Astrocyte (in vitro differentiated cells and primary cell): ENCODE measurements at regions not wholly inside any gene's neighbourhood (a gene's known extent, or its start where the extent isn't known, plus 50 kb on each side); places are given as distances from the start of the nearest gene placed in this dataset.

Experiments used
- DNase-seq: peaks from one replicate; pipeline ENCODE4 v3.0.0-alpha.2; 2010; ENCODE audit warnings: low read depth
- FAIRE-seq: peaks from 2 replicates; lab custom pipeline; 2011; peaks lifted over from hg19 to GRCh38; lab: Jason Lieb, UNC
- H2AFZ ChIP-seq: 2 replicates; pipeline ENCODE4 v1.6.0; 2012; ENCODE audit warnings: low read depth, low read length, inconsistent platforms
- H3K27ac ChIP-seq: 2 replicates; pipeline ENCODE4 v1.5.1; 2011; ENCODE audit warnings: low read depth, low read length, inconsistent platforms
- H3K27me3 ChIP-seq: 2 replicates; pipeline ENCODE4 v1.6.0; 2011; ENCODE audit warnings: low read length, inconsistent platforms; ENCODE audit not compliant: insufficient read depth
- H3K36me3 ChIP-seq: 2 replicates; pipeline ENCODE4 v1.5.1; 2011; ENCODE audit warnings: low read length, inconsistent platforms; ENCODE audit not compliant: insufficient read depth
- H3K4me1 ChIP-seq: 2 replicates; pipeline ENCODE4 v1.5.1; 2011; ENCODE audit warnings: low read length, inconsistent platforms; ENCODE audit not compliant: insufficient read depth
- H3K4me2 ChIP-seq: 2 replicates; pipeline ENCODE4 v1.6.0; 2012; ENCODE audit warnings: low read length, inconsistent platforms
- H3K4me3 ChIP-seq: 2 replicates; pipeline ENCODE4 v1.5.1; 2011; ENCODE audit warnings: low read depth, mild to moderate bottlenecking, low read length, inconsistent platforms; ENCODE audit not compliant: insufficient read depth
- H3K79me2 ChIP-seq: 2 replicates; pipeline ENCODE4 v1.6.0; 2012; ENCODE audit warnings: mild to moderate bottlenecking, low read length, inconsistent platforms; ENCODE audit not compliant: insufficient read depth
- H3K9ac ChIP-seq: 2 replicates; pipeline ENCODE4 v1.6.0; 2012; ENCODE audit warnings: mild to moderate bottlenecking, low read length, inconsistent platforms
- H3K9me3 ChIP-seq: 2 replicates; pipeline ENCODE4 v1.5.1; 2012; ENCODE audit warnings: low read depth, mild to moderate bottlenecking, low read length, inconsistent platforms; ENCODE audit not compliant: insufficient read depth
- H4K20me1 ChIP-seq: 2 replicates; pipeline ENCODE4 v1.6.0; 2012; ENCODE audit warnings: low read length, inconsistent platforms; ENCODE audit not compliant: insufficient read depth
- H3K27ac Mint-ChIP-seq: one replicate; pipeline ENCODE4 v1.8.0; 2021; ENCODE audit warnings: mild to moderate bottlenecking, mixed read lengths; ENCODE audit not compliant: unreplicated experiment
- H3K27me3 Mint-ChIP-seq: one replicate; pipeline ENCODE4 v1.8.0; 2021; ENCODE audit warnings: low read depth, mixed read lengths; ENCODE audit not compliant: unreplicated experiment
- H3K36me3 Mint-ChIP-seq: one replicate; pipeline ENCODE4 v1.8.0; 2021; ENCODE audit warnings: low read depth, mixed read lengths; ENCODE audit not compliant: unreplicated experiment
- H3K4me1 Mint-ChIP-seq: one replicate; pipeline ENCODE4 v1.8.0; 2021; ENCODE audit warnings: low read depth, mixed read lengths; ENCODE audit not compliant: unreplicated experiment
- H3K4me3 Mint-ChIP-seq: one replicate; pipeline ENCODE4 v1.8.0; 2021; ENCODE audit warnings: mild to moderate bottlenecking, moderate library complexity, mixed read lengths; ENCODE audit not compliant: unreplicated experiment
- H3K9me3 Mint-ChIP-seq: one replicate; pipeline ENCODE4 v1.8.0; 2021; ENCODE audit warnings: mild to moderate bottlenecking, mixed read lengths; ENCODE audit not compliant: unreplicated experiment
- CTCF ChIP-seq: IDR thresholded peaks from 2 replicates; pipeline ENCODE4 v1.5.1; 2011; ENCODE audit warnings: low read depth, mild to moderate bottlenecking, inconsistent platforms, low read length, moderate library complexity; ENCODE audit not compliant: insufficient read depth
- EZH2 ChIP-seq: IDR thresholded peaks from 2 replicates; pipeline ENCODE4 v1.6.1; 2012; ENCODE audit warnings: mild to moderate bottlenecking, low read length, inconsistent platforms; ENCODE audit not compliant: insufficient read depth

DNA sequence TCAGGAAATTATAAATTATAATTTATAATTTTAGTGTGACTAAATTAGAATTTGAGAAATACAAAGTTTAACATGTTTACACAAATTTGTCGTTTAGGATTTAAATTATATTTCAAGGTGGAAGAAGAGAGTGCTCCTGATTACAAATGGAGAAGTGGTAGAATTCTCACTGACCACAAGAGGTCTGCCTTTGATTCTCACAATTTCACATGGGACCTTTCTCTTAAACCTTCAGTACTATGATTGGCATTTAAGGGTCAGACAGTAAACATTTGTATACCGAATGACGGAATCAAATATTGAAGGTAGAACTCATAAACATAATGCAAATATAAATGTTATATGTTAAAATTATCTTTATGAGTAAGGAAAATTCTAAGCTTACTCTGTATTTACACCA, 171.7 kb downstream of the SLIT2 start:
- DNase-seq (no peak), FAIRE-seq (no peak)
- H3K9ac ChIP-seq = no peak overlapping the region
- no peaks in the 10 kb centered on the region for H3K4me1 ChIP-seq
- TF ChIP-seq EZH2 (no peak), CTCF (no peak)
- Mint-ChIP-seq H3K36me3 (no peaks in the 10 kb centered on the region), H3K4me3 (no peak overlapping the region), H3K9me3 (no peaks in the 10 kb centered on the region), H3K27me3 (no peaks in the 10 kb centered on the region), H3K27ac (no peak overlapping the region), H3K4me1 (no peaks in the 10 kb centered on the region)
- no peak overlapping the region for H2AFZ ChIP-seq
- no peaks in the 10 kb centered on the region for H3K27me3 ChIP-seq
- H4K20me1 ChIP-seq = no peaks in the 10 kb centered on the region
- H3K36me3 ChIP-seq = no peaks in the 10 kb centered on the region
- H3K79me2 ChIP-seq = no peaks in the 10 kb centered on the region
- H3K27ac ChIP-seq = no peak overlapping the region
- no peak overlapping the region for H3K4me3 ChIP-seq
- no peaks in the 10 kb centered on the region for H3K9me3 ChIP-seq
- no peak overlapping the region for H3K4me2 ChIP-seq

DNA sequence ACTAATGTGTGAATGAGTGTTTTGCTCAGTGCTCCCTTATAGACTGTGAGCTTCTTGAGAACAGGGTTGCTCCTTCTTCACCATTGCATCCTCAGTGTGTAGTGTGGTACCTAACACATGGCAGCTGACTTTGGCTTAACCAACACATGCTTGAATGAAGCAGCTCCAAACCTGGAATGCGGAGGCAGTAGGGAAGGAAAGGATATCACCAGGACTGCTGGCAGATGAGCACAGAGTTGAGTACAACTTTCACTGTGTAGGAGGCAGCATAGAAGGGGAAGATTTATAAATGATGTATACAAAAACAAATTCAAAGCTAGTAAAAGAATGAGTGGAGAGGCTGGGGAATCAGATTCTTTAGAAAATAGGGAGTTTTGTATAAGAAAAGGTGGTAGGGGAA, 174.3 kb downstream of the SLIT2 start:
- Histone ChIP-seq H3K27ac (no peak overlapping the region), H3K27me3 (no peaks in the 10 kb centered on the region), H3K4me3 (no peak overlapping the region), H3K36me3 (no peaks in the 10 kb centered on the region), H3K9me3 (no peaks in the 10 kb centered on the region), H3K4me1 (no peaks in the 10 kb centered on the region), H4K20me1 (no peaks in the 10 kb centered on the region), H2AFZ (no peak overlapping the region), H3K79me2 (no peaks in the 10 kb centered on the region), H3K9ac (no peak overlapping the region), H3K4me2 (no peak overlapping the region)
- H3K27me3 Mint-ChIP-seq = no peaks in the 10 kb centered on the region
- no peaks in the 10 kb centered on the region for H3K4me1 Mint-ChIP-seq
- no peak overlapping the region for H3K4me3 Mint-ChIP-seq
- H3K27ac Mint-ChIP-seq = no peak overlapping the region
- DNase-seq (no peak), FAIRE-seq (no peak)
- TF ChIP-seq EZH2 = no peak
- TF ChIP-seq CTCF = no peak
- no peaks in the 10 kb centered on the region for H3K9me3 Mint-ChIP-seq
- H3K36me3 Mint-ChIP-seq = no peaks in the 10 kb centered on the region

DNA sequence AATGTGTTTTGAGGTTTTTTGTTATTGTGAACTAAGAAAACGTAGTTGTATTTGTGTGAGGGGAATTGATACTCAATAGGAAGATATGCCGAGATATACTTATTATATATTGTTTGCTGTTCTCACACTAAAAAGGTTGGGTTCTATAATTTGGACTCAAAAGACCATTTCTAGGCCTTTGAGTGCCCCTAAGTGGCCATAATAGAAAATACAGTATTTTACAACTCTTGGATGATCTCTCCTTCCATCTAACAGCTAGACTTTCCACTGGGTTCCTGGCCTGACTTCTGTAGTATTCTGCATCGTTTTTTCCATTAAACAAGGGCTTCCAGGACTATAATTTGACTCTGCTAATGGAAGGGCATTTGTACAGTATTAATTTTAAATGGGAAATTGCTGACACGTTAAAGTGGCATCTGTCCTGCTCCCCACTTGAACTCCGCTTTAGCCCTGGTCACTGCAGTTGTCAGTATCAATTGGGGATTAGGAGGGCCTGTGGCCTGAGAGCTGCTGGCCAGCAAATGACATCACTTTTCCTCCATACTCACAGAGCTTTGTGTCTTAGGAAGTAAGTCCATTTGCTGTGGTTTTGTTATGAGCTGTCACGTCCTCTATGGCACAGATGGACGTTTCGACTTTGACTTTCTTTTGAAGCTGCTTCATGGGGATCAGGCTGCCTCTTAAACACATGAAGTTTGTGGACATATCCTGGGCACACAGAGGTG, 176.9 kb downstream of the SLIT2 start:
- no peak overlapping the region for H3K27ac ChIP-seq
- Mint-ChIP-seq H3K4me1 (no peaks in the 10 kb centered on the region), H3K4me3 (no peak overlapping the region), H3K27me3 (no peaks in the 10 kb centered on the region), H3K36me3 (no peaks in the 10 kb centered on the region), H3K9me3 (no peaks in the 10 kb centered on the region), H3K27ac (no peak overlapping the region)
- DNase-seq (no peak), FAIRE-seq (peak; percentile 13)
- H3K4me1 ChIP-seq = peaks cover 3% of the 10 kb centered on the region
- no peaks in the 10 kb centered on the region for H4K20me1 ChIP-seq
- H3K9me3 ChIP-seq = no peaks in the 10 kb centered on the region
- no peak for TF ChIP-seq EZH2
- TF ChIP-seq CTCF = peak; percentile 11
- H3K27me3 ChIP-seq = no peaks in the 10 kb centered on the region
- H3K36me3 ChIP-seq = no peaks in the 10 kb centered on the region
- H3K4me3 ChIP-seq = no peak overlapping the region
- no peak overlapping the region for H2AFZ ChIP-seq
- H3K4me2 ChIP-seq = no peak overlapping the region
- no peak overlapping the region for H3K9ac ChIP-seq
- no peaks in the 10 kb centered on the region for H3K79me2 ChIP-seq
